ENCODE measurements at regions not wholly inside any gene's neighbourhood (a gene's known extent, or its start where the extent isn't known, plus 50 kb on each side); places are given as distances from the start of the nearest gene placed in this dataset.

DNA sequence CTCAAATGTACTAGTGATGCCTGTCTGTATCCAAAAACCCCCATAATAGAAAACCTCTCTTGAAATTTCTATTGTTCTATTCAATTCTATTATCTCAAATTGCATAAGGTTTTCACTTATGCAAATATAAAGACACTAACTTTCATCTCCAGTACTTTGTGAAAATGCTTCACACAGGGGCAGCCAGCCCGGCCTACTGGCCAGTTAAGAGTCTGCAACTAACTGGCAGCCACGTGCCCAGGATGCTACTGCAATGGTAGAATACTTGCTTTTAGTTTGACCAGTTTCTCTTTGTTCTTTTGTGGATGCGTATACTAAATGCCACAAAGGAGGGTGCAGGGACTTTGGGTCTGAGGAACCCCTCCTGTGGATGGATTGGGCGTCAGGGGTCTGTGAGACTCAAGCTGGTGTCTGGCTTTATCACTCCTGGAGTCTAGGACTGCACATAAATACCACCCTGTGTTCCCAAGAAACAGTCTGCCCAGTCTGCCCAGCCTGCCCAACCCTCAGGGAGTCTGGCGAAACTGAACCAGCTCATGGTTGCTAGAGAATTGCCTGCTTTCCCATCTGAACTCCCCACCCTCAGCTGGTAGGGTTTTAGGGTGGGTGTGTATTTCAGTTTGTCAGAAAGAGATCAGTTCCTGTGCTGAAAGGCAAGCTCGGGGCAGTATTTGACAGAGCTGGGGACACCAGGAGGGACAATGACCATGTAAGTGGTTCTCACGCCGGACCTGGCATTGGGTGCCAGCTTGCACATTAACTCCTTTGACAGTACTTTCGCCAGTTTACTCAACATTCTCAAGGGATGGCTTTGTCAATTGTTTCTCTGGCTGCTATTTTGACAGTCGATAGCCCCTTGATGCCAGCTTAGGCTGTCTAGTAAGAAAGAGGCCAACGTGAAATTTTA, 558.2 kb upstream of the JAG1 start:
- 94 to 95% methylated on average over 11 of the region's 11 CpGs for WGBS, 2 donors
- ATAC-seq (no peak), DNase-seq (no peak)
- Histone ChIP-seq H3K4me1 (peaks cover 5 to 44% (median 20%) of the 10 kb centered on the region in 9 donors), H3K4me3 (no peak overlapping the region), H3K27me3 (no peaks in the 10 kb centered on the region), H3K36me3 (no peaks in the 10 kb centered on the region), H3K9me3 (no peaks in the 10 kb centered on the region), H3K27ac (no peak overlapping the region)
- intact Hi-C loops (cut with DNase I), result no loop called here
- TF ChIP-seq, protein P1, sequence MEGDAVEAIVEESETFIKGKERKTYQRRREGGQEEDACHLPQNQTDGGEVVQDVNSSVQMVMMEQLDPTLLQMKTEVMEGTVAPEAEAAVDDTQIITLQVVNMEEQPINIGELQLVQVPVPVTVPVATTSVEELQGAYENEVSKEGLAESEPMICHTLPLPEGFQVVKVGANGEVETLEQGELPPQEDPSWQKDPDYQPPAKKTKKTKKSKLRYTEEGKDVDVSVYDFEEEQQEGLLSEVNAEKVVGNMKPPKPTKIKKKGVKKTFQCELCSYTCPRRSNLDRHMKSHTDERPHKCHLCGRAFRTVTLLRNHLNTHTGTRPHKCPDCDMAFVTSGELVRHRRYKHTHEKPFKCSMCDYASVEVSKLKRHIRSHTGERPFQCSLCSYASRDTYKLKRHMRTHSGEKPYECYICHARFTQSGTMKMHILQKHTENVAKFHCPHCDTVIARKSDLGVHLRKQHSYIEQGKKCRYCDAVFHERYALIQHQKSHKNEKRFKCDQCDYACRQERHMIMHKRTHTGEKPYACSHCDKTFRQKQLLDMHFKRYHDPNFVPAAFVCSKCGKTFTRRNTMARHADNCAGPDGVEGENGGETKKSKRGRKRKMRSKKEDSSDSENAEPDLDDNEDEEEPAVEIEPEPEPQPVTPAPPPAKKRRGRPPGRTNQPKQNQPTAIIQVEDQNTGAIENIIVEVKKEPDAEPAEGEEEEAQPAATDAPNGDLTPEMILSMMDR (IDR thresholded peaks at IDR 0.05), result no peak

DNA sequence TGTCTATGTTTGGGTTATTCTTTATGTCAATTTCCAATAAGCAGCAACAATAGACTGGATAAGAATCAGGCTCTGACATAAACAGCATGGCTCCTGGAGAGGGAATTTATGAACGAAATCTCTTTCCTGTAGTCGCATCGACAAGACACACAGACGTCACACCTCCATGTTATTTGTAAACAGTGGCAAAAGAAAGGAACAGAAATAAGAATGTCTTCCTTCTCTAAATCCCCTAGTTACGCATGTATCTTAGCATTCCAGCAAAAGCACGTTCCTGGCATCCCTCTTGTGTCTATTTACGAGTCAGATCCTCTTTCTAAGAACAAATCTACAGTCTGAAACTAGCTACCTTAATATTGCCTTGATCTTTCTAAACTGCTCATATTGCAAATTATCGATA, 559.1 kb upstream of the JAG1 start:
- H3K4me3 ChIP-seq, result no peak overlapping the region
- ATAC-seq (no peak), DNase-seq (no peak)
- no peaks in the 10 kb centered on the region for H3K9me3 ChIP-seq
- H3K27ac ChIP-seq, result no peak overlapping the region
- peaks cover 5 to 44% (median 20%) of the 10 kb centered on the region in 9 donors for H3K4me1 ChIP-seq
- H3K36me3 ChIP-seq, result no peaks in the 10 kb centered on the region
- 88 to 90% methylated on average over 8 of the region's 8 CpGs for WGBS, 2 donors
- TF ChIP-seq, protein P1 (IDR thresholded peaks at IDR 0.05), result no peak
- H3K27me3 ChIP-seq, result no peaks in the 10 kb centered on the region
- intact Hi-C loops (cut with DNase I), result no loop called here

DNA sequence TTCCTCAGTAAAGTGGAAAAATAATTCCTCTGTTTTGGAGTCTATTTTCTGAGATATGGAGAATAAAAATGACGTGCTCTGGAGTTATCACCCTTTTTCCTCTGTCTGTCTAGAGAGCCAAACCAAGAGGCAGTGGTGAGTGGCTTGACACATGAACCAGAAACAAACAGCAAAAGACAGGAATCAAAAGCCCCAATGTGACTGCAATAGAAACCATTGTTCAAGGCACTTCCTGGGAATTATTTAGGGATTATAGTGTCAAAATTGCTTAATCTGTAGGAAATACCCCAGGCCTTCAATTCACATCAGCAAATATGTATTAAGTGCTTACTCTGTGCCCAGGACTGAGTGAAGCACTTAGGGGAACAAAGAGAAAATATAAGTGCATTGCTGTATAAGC, 560.4 kb upstream of the JAG1 start:
- H3K27me3 ChIP-seq, result no peaks in the 10 kb centered on the region
- H3K4me1 ChIP-seq, result peaks cover 5 to 33% (median 20%) of the 10 kb centered on the region in 9 donors
- H3K9me3 ChIP-seq, result no peaks in the 10 kb centered on the region
- H3K4me3 ChIP-seq, result no peak overlapping the region
- TF ChIP-seq, protein P1 (IDR thresholded peaks at IDR 0.05), result no peak
- ATAC-seq (no peak), DNase-seq (no peak)
- intact Hi-C loops (cut with DNase I), result no loop called here
- H3K27ac ChIP-seq, result peak overlapping the region in 6 of 10 donors; percentile 16 to 67 (median 63)
- H3K36me3 ChIP-seq, result no peaks in the 10 kb centered on the region
- 22 to 38% methylated on average over 1 of the region's 1 CpG for WGBS, 2 donors

DNA sequence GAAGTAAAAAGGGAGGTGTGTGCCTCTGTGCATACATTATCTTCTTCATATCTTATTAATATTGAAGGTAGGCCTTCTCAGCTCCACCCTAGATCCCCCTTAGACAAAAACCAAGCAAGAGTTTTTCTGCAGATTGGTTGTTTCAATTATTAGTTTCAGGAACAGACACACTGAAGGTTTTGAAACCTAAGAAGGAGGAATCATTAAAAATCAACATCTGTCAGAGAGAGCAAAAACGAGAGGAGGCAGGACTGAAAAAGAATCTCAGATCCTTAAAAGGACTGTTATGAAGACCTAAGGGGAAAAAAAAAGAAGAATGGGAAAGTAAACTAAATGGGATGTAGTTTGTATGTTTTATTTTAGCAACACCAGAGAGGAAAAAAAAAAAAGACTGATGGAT, 560.8 kb upstream of the JAG1 start:
- Histone ChIP-seq H3K9me3 (no peaks in the 10 kb centered on the region), H3K4me1 (peaks cover 3 to 29% (median 15%) of the 10 kb centered on the region in 9 donors), H3K27me3 (no peaks in the 10 kb centered on the region), H3K27ac (peak overlapping the region in 8 of 10 donors; percentile 7 to 67 (median 61)), H3K36me3 (no peaks in the 10 kb centered on the region), H3K4me3 (no peak overlapping the region)
- TF ChIP-seq, protein P1 (IDR thresholded peaks at IDR 0.05), result no peak
- no peak for ATAC-seq
- no peak for DNase-seq
- intact Hi-C loops (cut with DNase I), result no loop called here
- WGBS, 2 donors, result 59% methylated on average over 1 of the region's 1 CpG
